WTC11 (cell line): ENCODE measurements at regions not wholly inside any gene's neighbourhood (a gene's known extent, or its start where the extent isn't known, plus 50 kb on each side); places are given as distances from the start of the nearest gene placed in this dataset.

Source experiments
- ATAC-seq: fragments of 200-7000 bp; cut with Tn5 transposase; 2 replicates; pipeline ENCODE4 v1.10.0; 2021; ENCODE audit warnings: mild to moderate bottlenecking, moderate library complexity
- CTCF ChIA-PET: fragments of 300-600 bp; sonication (Branson Sonifier 250); formaldehyde crosslinking; loops from one replicate; lab custom pipeline; 2021; ENCODE audit warnings: antibody characterized with exemption; lab: Charles Lee
- POLR2A ChIA-PET: fragments of 350-600 bp; sonication (Branson Sonifier 250); formaldehyde crosslinking; loops from one replicate; lab custom pipeline; 2021; ENCODE audit warnings: antibody characterized with exemption; lab: Charles Lee
- DNase-seq: peaks from one replicate; pipeline ENCODE4 v3.0.0; 2021; ENCODE audit warnings: low spot score
- H3K27ac Mint-ChIP-seq: 2 replicates; pipeline ENCODE4 v1.8.0; 2021; ENCODE audit warnings: mixed read lengths
- H3K27me3 Mint-ChIP-seq: 2 replicates; pipeline ENCODE4 v1.8.0; 2021; ENCODE audit warnings: low read depth, mild to moderate bottlenecking, moderate library complexity, mixed read lengths
- H3K36me3 Mint-ChIP-seq: 2 replicates; pipeline ENCODE4 v1.8.0; 2021; ENCODE audit warnings: mixed read lengths
- H3K4me1 Mint-ChIP-seq: 2 replicates; pipeline ENCODE4 v1.8.0; 2022; ENCODE audit warnings: mixed read lengths
- H3K4me3 Mint-ChIP-seq: 2 replicates; pipeline ENCODE4 v1.8.0; 2021; ENCODE audit warnings: mild to moderate bottlenecking, moderate library complexity, mixed read lengths
- H3K9me3 Mint-ChIP-seq: 2 replicates; pipeline ENCODE4 v1.8.0; 2021; ENCODE audit warnings: mixed read lengths
- ATF1 ChIP-seq: sonication (generic); formaldehyde crosslinking; IDR thresholded peaks from 2 replicates; pipeline ENCODE4 v1.8.1; 2023; ENCODE audit warnings: mild to moderate bottlenecking, moderate library complexity, missing genetic modification reagents
- FOXJ3 ChIP-seq: sonication (generic); formaldehyde crosslinking; IDR thresholded peaks from 2 replicates; pipeline ENCODE4 v1.9.0; 2021; ENCODE audit warnings: missing genetic modification reagents, mild to moderate bottlenecking, borderline replicate concordance
- FOXP1 ChIP-seq: sonication (generic); formaldehyde crosslinking; IDR thresholded peaks from 2 replicates; pipeline ENCODE4 v1.8.0; 2022; ENCODE audit warnings: missing genetic modification reagents, mild to moderate bottlenecking, moderate library complexity, borderline replicate concordance
- HMGXB4 ChIP-seq: sonication (generic); formaldehyde crosslinking; IDR thresholded peaks from 2 replicates; pipeline ENCODE4 v1.8.1; 2023; ENCODE audit warnings: mild to moderate bottlenecking, moderate library complexity, missing genetic modification reagents
- MXD4 ChIP-seq: fragments of 250-450 bp; sonication (Bioruptor Pico); IDR thresholded peaks from 2 replicates; pipeline ENCODE4 v1.8.0; 2021; ENCODE audit warnings: mild to moderate bottlenecking, moderate library complexity, borderline replicate concordance
- NFATC4 ChIP-seq: fragments of 250-450 bp; sonication (Bioruptor Pico); IDR thresholded peaks from 2 replicates; pipeline ENCODE4 v1.9.0; 2021; ENCODE audit warnings: mild to moderate bottlenecking
- NR1H2 ChIP-seq: sonication (generic); formaldehyde crosslinking; IDR thresholded peaks from 2 replicates; pipeline ENCODE4 v1.9.0; 2021; ENCODE audit warnings: mild to moderate bottlenecking, moderate library complexity, missing genetic modification reagents
- PRRX2 ChIP-seq: fragments of 250-450 bp; sonication (Bioruptor Pico); IDR thresholded peaks from 2 replicates; pipeline ENCODE4 v1.8.0; 2021; ENCODE audit warnings: mild to moderate bottlenecking
- SMAD3 ChIP-seq: sonication (generic); formaldehyde crosslinking; IDR thresholded peaks from 2 replicates; pipeline ENCODE4 v1.8.0; 2022; ENCODE audit warnings: missing genetic modification reagents, mild to moderate bottlenecking, borderline replicate concordance
- SMAD4 ChIP-seq: sonication (generic); formaldehyde crosslinking; IDR thresholded peaks from 2 replicates; pipeline ENCODE4 v1.8.0; 2022; ENCODE audit warnings: mild to moderate bottlenecking, missing genetic modification reagents
- SP1 ChIP-seq: sonication (generic); formaldehyde crosslinking; conservative IDR thresholded peaks from 2 replicates; pipeline ENCODE4 v1.8.1; 2022; ENCODE audit warnings: missing genetic modification reagents
- TEAD1 ChIP-seq: sonication (generic); formaldehyde crosslinking; IDR thresholded peaks from 2 replicates; pipeline ENCODE4 v1.8.0; 2022; ENCODE audit warnings: mild to moderate bottlenecking, missing genetic modification reagents
- TEAD4 ChIP-seq: sonication (generic); formaldehyde crosslinking; IDR thresholded peaks from 2 replicates; pipeline ENCODE4 v1.8.0; 2022; ENCODE audit warnings: mild to moderate bottlenecking, missing genetic modification reagents
- USF1 ChIP-seq: sonication (generic); formaldehyde crosslinking; IDR thresholded peaks from 2 replicates; pipeline ENCODE4 v1.8.0; 2022; ENCODE audit warnings: mild to moderate bottlenecking, missing genetic modification reagents
- ZNF121 ChIP-seq: sonication (generic); formaldehyde crosslinking; IDR thresholded peaks from 2 replicates; pipeline ENCODE4 v1.8.0; 2023; ENCODE audit warnings: missing genetic modification reagents
- ZNF232 ChIP-seq: sonication (generic); formaldehyde crosslinking; IDR thresholded peaks from 2 replicates; pipeline ENCODE4 v1.8.0; 2022; ENCODE audit warnings: mild to moderate bottlenecking, missing genetic modification reagents
- ZNF317 ChIP-seq: sonication (generic); formaldehyde crosslinking; IDR thresholded peaks from 2 replicates; pipeline ENCODE4 v1.8.1; 2023; ENCODE audit warnings: low read depth, mild to moderate bottlenecking, moderate library complexity, missing genetic modification reagents, borderline replicate concordance
- ZNF671 ChIP-seq: fragments of 250-450 bp; sonication (Bioruptor Pico); IDR thresholded peaks from 2 replicates; pipeline ENCODE4 v1.8.0; 2021; ENCODE audit warnings: mild to moderate bottlenecking
- ZSCAN18 ChIP-seq: fragments of 250-450 bp; sonication (Bioruptor Pico); IDR thresholded peaks from 2 replicates; pipeline ENCODE4 v2.1.2; 2022; ENCODE audit warnings: mild to moderate bottlenecking, moderate library complexity
- TF ChIP-seq, protein P1 (sequence below): fragments of 250-450 bp; sonication (Bioruptor Pico); IDR thresholded peaks from 2 replicates; pipeline ENCODE4 v1.9.0; 2021; ENCODE audit warnings: moderate library complexity, mild to moderate bottlenecking, inconsistent platforms, borderline replicate concordance
- TF ChIP-seq, protein P2 (sequence below): sonication (generic); formaldehyde crosslinking; IDR thresholded peaks from 2 replicates; pipeline ENCODE4 v1.8.0; 2022; ENCODE audit warnings: mild to moderate bottlenecking, missing genetic modification reagents
- TF ChIP-seq, protein P3 (sequence below): sonication (generic); formaldehyde crosslinking; IDR thresholded peaks from 2 replicates; pipeline ENCODE4 v1.8.1; 2023; ENCODE audit warnings: mild to moderate bottlenecking, missing genetic modification reagents

DNA sequence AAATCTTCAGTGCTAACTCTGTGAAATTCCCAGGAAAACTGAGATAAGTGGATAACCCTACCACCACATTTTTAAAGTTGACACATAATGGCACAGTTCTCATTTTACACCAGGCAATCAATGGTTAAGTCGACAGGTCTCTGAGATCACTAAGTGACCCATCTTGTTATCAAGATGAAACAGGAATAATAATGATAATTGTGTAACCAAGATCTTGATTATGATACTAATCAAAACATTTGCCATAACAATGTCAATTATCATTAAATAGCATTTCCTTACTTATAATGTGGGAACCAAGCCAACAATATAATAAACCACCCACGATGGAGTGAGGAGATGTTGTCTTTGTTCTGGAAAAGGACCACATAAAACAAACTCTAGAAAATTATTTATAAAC, 541.6 kb downstream of the TFAP2B start:
- H3K27me3 Mint-ChIP-seq: no peaks in the 10 kb centered on the region
- DNase-seq (no peak), ATAC-seq (no peak)
- ChIA-PET POLR2A (no interaction called here), CTCF (no interaction called here)
- no peak for TF ChIP-seq ZNF317 (CRISPR knock-in tag)
- TF ChIP-seq NFATC4 (CRISPR knock-in tag): no peak
- no peak for TF ChIP-seq ATF1 (CRISPR knock-in tag)
- TF ChIP-seq NR1H2: no peak
- no peaks in the 10 kb centered on the region for H3K4me1 Mint-ChIP-seq
- no peaks in the 10 kb centered on the region for H3K36me3 Mint-ChIP-seq
- H3K9me3 Mint-ChIP-seq: no peaks in the 10 kb centered on the region
- no peak overlapping the region for H3K4me3 Mint-ChIP-seq
- no peak overlapping the region for H3K27ac Mint-ChIP-seq

GRCh38 chr6:51365566-51365965, 546.9 kb downstream of the TFAP2B start:
- DNase-seq (no peak), ATAC-seq (no peak)
- H3K9me3 Mint-ChIP-seq: no peaks in the 10 kb centered on the region
- no peaks in the 10 kb centered on the region for H3K36me3 Mint-ChIP-seq
- CTCF ChIA-PET: no interaction called here
- POLR2A ChIA-PET: no interaction called here
- H3K4me1 Mint-ChIP-seq: no peaks in the 10 kb centered on the region
- H3K4me3 Mint-ChIP-seq: no peak overlapping the region
- H3K27ac Mint-ChIP-seq: no peak overlapping the region
- no peaks in the 10 kb centered on the region for H3K27me3 Mint-ChIP-seq
- TF ChIP-seq FOXP1 (CRISPR knock-in tag): no peak
- no peak for TF ChIP-seq MXD4 (CRISPR knock-in tag)
- TF ChIP-seq SMAD3 (CRISPR knock-in tag): no peak
- no peak for TF ChIP-seq ZNF232
- TF ChIP-seq SP1 (CRISPR knock-in tag): no peak
- TF ChIP-seq, protein P1, sequence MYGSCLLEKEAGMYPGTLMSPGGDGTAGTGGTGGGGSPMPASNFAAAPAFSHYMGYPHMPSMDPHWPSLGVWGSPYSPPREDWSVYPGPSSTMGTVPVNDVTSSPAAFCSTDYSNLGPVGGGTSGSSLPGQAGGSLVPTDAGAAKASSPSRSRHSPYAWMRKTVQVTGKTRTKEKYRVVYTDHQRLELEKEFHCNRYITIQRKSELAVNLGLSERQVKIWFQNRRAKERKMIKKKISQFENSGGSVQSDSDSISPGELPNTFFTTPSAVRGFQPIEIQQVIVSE (CRISPR knock-in tag): no peak
- TF ChIP-seq TEAD1 (CRISPR knock-in tag): no peak
- no peak for TF ChIP-seq SMAD4 (CRISPR knock-in tag)
- no peak for TF ChIP-seq PRRX2 (CRISPR knock-in tag)
- no peak for TF ChIP-seq ZNF671 (CRISPR knock-in tag)
- TF ChIP-seq, protein P2, sequence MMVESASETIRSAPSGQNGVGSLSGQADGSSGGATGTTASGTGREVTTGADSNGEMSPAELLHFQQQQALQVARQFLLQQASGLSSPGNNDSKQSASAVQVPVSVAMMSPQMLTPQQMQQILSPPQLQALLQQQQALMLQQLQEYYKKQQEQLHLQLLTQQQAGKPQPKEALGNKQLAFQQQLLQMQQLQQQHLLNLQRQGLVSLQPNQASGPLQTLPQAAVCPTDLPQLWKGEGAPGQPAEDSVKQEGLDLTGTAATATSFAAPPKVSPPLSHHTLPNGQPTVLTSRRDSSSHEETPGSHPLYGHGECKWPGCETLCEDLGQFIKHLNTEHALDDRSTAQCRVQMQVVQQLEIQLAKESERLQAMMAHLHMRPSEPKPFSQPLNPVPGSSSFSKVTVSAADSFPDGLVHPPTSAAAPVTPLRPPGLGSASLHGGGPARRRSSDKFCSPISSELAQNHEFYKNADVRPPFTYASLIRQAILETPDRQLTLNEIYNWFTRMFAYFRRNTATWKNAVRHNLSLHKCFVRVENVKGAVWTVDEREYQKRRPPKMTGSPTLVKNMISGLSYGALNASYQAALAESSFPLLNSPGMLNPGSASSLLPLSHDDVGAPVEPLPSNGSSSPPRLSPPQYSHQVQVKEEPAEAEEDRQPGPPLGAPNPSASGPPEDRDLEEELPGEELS (CRISPR knock-in tag): no peak
- no peak for TF ChIP-seq HMGXB4
- no peak for TF ChIP-seq ZSCAN18 (CRISPR knock-in tag)
- no peak for TF ChIP-seq USF1 (CRISPR knock-in tag)
- no peak for TF ChIP-seq FOXJ3 (CRISPR knock-in tag)
- TF ChIP-seq TEAD4 (CRISPR knock-in tag): no peak
- no peak for TF ChIP-seq ZNF121 (CRISPR knock-in tag)
- TF ChIP-seq, protein P3, sequence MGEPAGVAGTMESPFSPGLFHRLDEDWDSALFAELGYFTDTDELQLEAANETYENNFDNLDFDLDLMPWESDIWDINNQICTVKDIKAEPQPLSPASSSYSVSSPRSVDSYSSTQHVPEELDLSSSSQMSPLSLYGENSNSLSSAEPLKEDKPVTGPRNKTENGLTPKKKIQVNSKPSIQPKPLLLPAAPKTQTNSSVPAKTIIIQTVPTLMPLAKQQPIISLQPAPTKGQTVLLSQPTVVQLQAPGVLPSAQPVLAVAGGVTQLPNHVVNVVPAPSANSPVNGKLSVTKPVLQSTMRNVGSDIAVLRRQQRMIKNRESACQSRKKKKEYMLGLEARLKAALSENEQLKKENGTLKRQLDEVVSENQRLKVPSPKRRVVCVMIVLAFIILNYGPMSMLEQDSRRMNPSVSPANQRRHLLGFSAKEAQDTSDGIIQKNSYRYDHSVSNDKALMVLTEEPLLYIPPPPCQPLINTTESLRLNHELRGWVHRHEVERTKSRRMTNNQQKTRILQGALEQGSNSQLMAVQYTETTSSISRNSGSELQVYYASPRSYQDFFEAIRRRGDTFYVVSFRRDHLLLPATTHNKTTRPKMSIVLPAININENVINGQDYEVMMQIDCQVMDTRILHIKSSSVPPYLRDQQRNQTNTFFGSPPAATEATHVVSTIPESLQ (CRISPR knock-in tag): no peak
- TF ChIP-seq, all 79 proteins: peak for 0
